ENCODE measurements at regions not wholly inside any gene's neighbourhood (a gene's known extent, or its start where the extent isn't known, plus 50 kb on each side); places are given as distances from the start of the nearest gene placed in this dataset.

- H3K4me3 ChIP-seq (ENCODE audit: low read length), result no peak overlapping the region
- no peaks in the 10 kb centered on the region for H3K27me3 ChIP-seq (replicated peaks; ENCODE audit: insufficient read depth, low read length)
- no peaks in the 10 kb centered on the region for H3K79me2 ChIP-seq (ENCODE audit: low read length)
- H3K4me1 ChIP-seq (ENCODE audit: low read length), result no peaks in the 10 kb centered on the region
- no peaks in the 10 kb centered on the region for H4K20me1 ChIP-seq (ENCODE audit: insufficient read depth, low read length)
- H3K27ac ChIP-seq (ENCODE audit: low read length), result no peak overlapping the region
- H3F3A ChIP-seq (ENCODE audit: insufficient read depth, low read length), result no peaks in the 10 kb centered on the region
- H3K9me2 ChIP-seq (replicated peaks; ENCODE audit: insufficient read depth, low read length), result no peaks in the 10 kb centered on the region
- no peak for TF ChIP-seq EZH2phosphoT487 (IDR thresholded peaks at IDR 0.05; ENCODE audit: low read length)
- no peak for TF ChIP-seq EZH2 (optimal IDR thresholded peaks at IDR 0.05; ENCODE audit: low read depth, low read length)
- no peak for TF ChIP-seq CTCF (IDR thresholded peaks at IDR 0.05; ENCODE audit: low read length)
- DNase-seq, result no peak
- H3K36me3 ChIP-seq (replicated peaks; ENCODE audit: insufficient read depth, low read length), result no peaks in the 10 kb centered on the region
- H3K9ac ChIP-seq (ENCODE audit: low read length), result no peak overlapping the region
- H3K4me2 ChIP-seq (ENCODE audit: low read depth, low read length), result no peak overlapping the region
- H3K9me3 ChIP-seq (replicated peaks; ENCODE audit: insufficient read depth, low read length), result no peaks in the 10 kb centered on the region
- H2AFZ ChIP-seq (ENCODE audit: low read length), result no peak overlapping the region
Measured at GRCh38 chr1:244955661-244956060, 91.3 kb upstream of the HNRNPU start.

- no peak for TF ChIP-seq EZH2phosphoT487 (IDR thresholded peaks at IDR 0.05; ENCODE audit: low read length)
- no peaks in the 10 kb centered on the region for H3K4me1 ChIP-seq (ENCODE audit: low read length)
- no peak overlapping the region for H2AFZ ChIP-seq (ENCODE audit: low read length)
- H3K4me2 ChIP-seq (ENCODE audit: low read depth, low read length), result no peak overlapping the region
- no peaks in the 10 kb centered on the region for H4K20me1 ChIP-seq (ENCODE audit: insufficient read depth, low read length)
- no peaks in the 10 kb centered on the region for H3K9me2 ChIP-seq (replicated peaks; ENCODE audit: insufficient read depth, low read length)
- no peaks in the 10 kb centered on the region for H3F3A ChIP-seq (ENCODE audit: insufficient read depth, low read length)
- no peak overlapping the region for H3K27ac ChIP-seq (ENCODE audit: low read length)
- no peak overlapping the region for H3K9ac ChIP-seq (ENCODE audit: low read length)
- H3K79me2 ChIP-seq (ENCODE audit: low read length), result no peaks in the 10 kb centered on the region
- no peaks in the 10 kb centered on the region for H3K9me3 ChIP-seq (replicated peaks; ENCODE audit: insufficient read depth, low read length)
- no peaks in the 10 kb centered on the region for H3K27me3 ChIP-seq (replicated peaks; ENCODE audit: insufficient read depth, low read length)
- no peak for DNase-seq
- no peaks in the 10 kb centered on the region for H3K36me3 ChIP-seq (replicated peaks; ENCODE audit: insufficient read depth, low read length)
- no peak overlapping the region for H3K4me3 ChIP-seq (ENCODE audit: low read length)
Measured at GRCh38 chr1:244954359-244954758, 90.0 kb upstream of the HNRNPU start.

GRCh38 chr1:244953901-244954300 is 89.6 kb upstream of the HNRNPU start:
- H3K9me2 ChIP-seq (replicated peaks; ENCODE audit: insufficient read depth, low read length), result no peaks in the 10 kb centered on the region
- H3K9ac ChIP-seq (ENCODE audit: low read length), result no peak overlapping the region
- DNase-seq, result no peak
- H3K4me1 ChIP-seq (ENCODE audit: low read length), result no peaks in the 10 kb centered on the region
- H3K4me3 ChIP-seq (ENCODE audit: low read length), result no peak overlapping the region
- H3K36me3 ChIP-seq (replicated peaks; ENCODE audit: insufficient read depth, low read length), result no peaks in the 10 kb centered on the region
- H3K27ac ChIP-seq (ENCODE audit: low read length), result no peak overlapping the region
- no peaks in the 10 kb centered on the region for H3K9me3 ChIP-seq (replicated peaks; ENCODE audit: insufficient read depth, low read length)
- no peak overlapping the region for H3K4me2 ChIP-seq (ENCODE audit: low read depth, low read length)
- H2AFZ ChIP-seq (ENCODE audit: low read length), result no peak overlapping the region
- no peaks in the 10 kb centered on the region for H4K20me1 ChIP-seq (ENCODE audit: insufficient read depth, low read length)
- no peaks in the 10 kb centered on the region for H3K79me2 ChIP-seq (ENCODE audit: low read length)
- TF ChIP-seq CTCF (IDR thresholded peaks at IDR 0.05; ENCODE audit: low read length) (no peak), EZH2 (optimal IDR thresholded peaks at IDR 0.05; ENCODE audit: low read depth, low read length) (no peak), EZH2phosphoT487 (IDR thresholded peaks at IDR 0.05; ENCODE audit: low read length) (no peak)
- no peaks in the 10 kb centered on the region for H3K27me3 ChIP-seq (replicated peaks; ENCODE audit: insufficient read depth, low read length)
- no peaks in the 10 kb centered on the region for H3F3A ChIP-seq (ENCODE audit: insufficient read depth, low read length)

GRCh38 chr1:244952940-244953339 is 88.6 kb upstream of the HNRNPU start:
- no peaks in the 10 kb centered on the region for H3K4me1 ChIP-seq (ENCODE audit: low read length)
- H4K20me1 ChIP-seq (ENCODE audit: insufficient read depth, low read length), result no peaks in the 10 kb centered on the region
- H3K36me3 ChIP-seq (replicated peaks; ENCODE audit: insufficient read depth, low read length), result no peaks in the 10 kb centered on the region
- H3K9me2 ChIP-seq (replicated peaks; ENCODE audit: insufficient read depth, low read length), result no peaks in the 10 kb centered on the region
- H3F3A ChIP-seq (ENCODE audit: insufficient read depth, low read length), result no peaks in the 10 kb centered on the region
- H3K27me3 ChIP-seq (replicated peaks; ENCODE audit: insufficient read depth, low read length), result no peaks in the 10 kb centered on the region
- no peak overlapping the region for H3K4me2 ChIP-seq (ENCODE audit: low read depth, low read length)
- no peak for TF ChIP-seq CTCF (IDR thresholded peaks at IDR 0.05; ENCODE audit: low read length)
- no peak for TF ChIP-seq EZH2 (optimal IDR thresholded peaks at IDR 0.05; ENCODE audit: low read depth, low read length)
- no peak for DNase-seq
- H3K9me3 ChIP-seq (replicated peaks; ENCODE audit: insufficient read depth, low read length), result no peaks in the 10 kb centered on the region
- no peak overlapping the region for H3K4me3 ChIP-seq (ENCODE audit: low read length)
- no peak overlapping the region for H3K27ac ChIP-seq (ENCODE audit: low read length)
- H3K9ac ChIP-seq (ENCODE audit: low read length), result no peak overlapping the region
- H2AFZ ChIP-seq (ENCODE audit: low read length), result no peak overlapping the region
- no peaks in the 10 kb centered on the region for H3K79me2 ChIP-seq (ENCODE audit: low read length)

Data from MM.1S (cell line).